ENCODE measurements at regions not wholly inside any gene's neighbourhood (a gene's known extent, or its start where the extent isn't known, plus 50 kb on each side); places are given as distances from the start of the nearest gene placed in this dataset.

DNA sequence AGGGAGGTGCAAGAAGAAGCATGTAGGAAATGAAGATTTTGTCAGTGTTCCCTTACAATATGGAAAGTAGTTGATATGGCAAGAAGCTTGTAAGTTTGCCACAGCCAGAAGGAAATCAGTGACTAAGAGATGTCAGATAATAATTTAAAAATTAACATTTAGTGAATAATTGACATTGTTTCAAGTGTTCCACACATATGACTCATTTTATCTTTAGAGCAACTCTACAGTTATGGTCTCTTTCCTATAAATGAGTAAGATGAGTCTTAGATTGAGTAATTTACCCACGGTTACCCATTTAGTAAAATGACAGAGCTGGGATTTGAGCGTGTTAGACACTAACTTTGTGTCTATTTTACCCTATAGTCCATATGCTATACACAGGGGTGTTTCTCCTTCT lies 300.3 kb upstream of the IRS4 start:
- no peak for TF ChIP-seq EZH2 (IDR thresholded peaks at IDR 0.05; ENCODE audit: insufficient read depth, poor library complexity, severe bottlenecking)
- no peak for TF ChIP-seq EZH2phosphoT487 (IDR thresholded peaks at IDR 0.05; ENCODE audit: insufficient read depth, low read depth)

Measured in GM23248 (cell line).